ENCODE measurements at regions not wholly inside any gene's neighbourhood (a gene's known extent, or its start where the extent isn't known, plus 50 kb on each side); places are given as distances from the start of the nearest gene placed in this dataset.
A peak's percentile ranks its signal among the peaks of the same experiment; 100 is the strongest.

DNA sequence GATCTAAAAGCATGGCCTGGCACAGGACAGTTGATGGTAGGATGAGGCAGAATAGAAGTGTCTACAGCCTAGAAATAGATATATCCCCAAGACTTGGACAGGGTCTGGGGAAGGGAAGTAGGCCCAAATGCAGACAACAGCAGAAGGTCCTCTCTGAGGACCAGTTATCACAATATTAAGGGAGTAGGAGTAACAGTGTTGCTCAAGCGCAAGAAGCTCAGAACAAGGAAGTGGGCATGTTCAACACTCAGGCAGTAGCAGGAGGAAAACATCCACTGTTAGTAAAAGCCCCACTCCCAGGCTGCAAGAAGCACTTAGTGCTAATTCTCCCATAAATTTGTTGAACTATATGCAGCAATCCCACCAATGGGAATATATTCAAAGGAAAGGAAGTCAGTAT, 314.7 kb downstream of the METTL4 start:
- no peak for DNase-seq (ENCODE audit: insufficient read length, low spot score)
- TF ChIP-seq, protein P1, sequence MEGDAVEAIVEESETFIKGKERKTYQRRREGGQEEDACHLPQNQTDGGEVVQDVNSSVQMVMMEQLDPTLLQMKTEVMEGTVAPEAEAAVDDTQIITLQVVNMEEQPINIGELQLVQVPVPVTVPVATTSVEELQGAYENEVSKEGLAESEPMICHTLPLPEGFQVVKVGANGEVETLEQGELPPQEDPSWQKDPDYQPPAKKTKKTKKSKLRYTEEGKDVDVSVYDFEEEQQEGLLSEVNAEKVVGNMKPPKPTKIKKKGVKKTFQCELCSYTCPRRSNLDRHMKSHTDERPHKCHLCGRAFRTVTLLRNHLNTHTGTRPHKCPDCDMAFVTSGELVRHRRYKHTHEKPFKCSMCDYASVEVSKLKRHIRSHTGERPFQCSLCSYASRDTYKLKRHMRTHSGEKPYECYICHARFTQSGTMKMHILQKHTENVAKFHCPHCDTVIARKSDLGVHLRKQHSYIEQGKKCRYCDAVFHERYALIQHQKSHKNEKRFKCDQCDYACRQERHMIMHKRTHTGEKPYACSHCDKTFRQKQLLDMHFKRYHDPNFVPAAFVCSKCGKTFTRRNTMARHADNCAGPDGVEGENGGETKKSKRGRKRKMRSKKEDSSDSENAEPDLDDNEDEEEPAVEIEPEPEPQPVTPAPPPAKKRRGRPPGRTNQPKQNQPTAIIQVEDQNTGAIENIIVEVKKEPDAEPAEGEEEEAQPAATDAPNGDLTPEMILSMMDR (IDR thresholded peaks at IDR 0.05; ENCODE audit: insufficient read depth, missing control alignments): no peak
- no peak for FAIRE-seq

DNA sequence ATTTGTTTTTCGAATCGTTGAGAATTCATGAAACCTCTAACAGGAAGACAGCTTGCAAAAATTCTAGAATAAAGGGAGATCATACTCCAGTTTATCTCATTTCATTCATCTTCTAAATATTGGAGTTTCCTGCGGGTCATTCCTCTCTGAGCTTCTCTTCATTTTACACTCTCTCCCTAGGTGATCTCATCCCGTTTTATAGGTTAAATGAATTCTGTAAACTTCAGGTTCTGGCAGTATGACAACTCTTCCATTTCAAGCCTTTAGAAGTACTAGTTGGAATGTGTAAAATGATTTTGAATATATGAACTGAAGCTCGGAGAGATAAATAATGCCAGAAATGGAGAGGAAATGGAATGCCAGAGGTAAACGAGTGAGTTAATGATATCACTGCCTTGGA, 312.4 kb downstream of the METTL4 start:
- TF ChIP-seq, protein P1 (IDR thresholded peaks at IDR 0.05; ENCODE audit: insufficient read depth, missing control alignments): no peak

DNA sequence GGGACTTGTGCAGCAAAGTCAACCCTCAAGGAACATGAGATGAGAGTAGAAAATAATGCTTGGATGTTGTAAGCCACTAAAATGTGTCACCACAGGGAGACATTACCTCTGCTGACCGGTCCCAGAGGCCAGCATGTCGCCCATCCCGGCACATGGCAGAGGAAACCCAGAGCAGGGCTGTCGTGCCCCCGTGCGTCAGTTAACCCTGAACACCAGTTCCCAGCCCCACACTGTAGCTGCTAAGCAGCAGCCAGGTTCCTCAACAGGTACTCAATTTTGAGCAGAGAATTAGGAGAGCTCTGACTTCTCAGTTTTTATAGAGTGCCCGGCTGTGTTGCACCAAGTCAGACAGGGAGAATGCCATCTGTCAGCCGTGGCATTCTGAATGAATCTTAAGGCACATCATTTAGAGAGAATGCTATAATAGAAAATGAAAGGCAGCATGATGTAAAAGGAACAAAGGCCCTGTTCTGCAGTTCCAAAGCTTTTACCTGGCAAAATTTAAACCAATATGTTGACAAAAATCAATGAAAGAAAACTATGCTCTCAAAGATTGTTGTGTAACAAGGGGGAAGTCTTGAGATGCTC, 307.9 kb downstream of the METTL4 start:
- TF ChIP-seq, protein P1 (IDR thresholded peaks at IDR 0.05; ENCODE audit: insufficient read depth, missing control alignments): no peak
- DNase-seq (ENCODE audit: insufficient read length, low spot score) (no peak), FAIRE-seq (no peak)

More for the DNA sequence above, 312.4 kb downstream of the METTL4 start:
- DNase-seq (ENCODE audit: insufficient read length, low spot score): no peak
- no peak for FAIRE-seq

DNA sequence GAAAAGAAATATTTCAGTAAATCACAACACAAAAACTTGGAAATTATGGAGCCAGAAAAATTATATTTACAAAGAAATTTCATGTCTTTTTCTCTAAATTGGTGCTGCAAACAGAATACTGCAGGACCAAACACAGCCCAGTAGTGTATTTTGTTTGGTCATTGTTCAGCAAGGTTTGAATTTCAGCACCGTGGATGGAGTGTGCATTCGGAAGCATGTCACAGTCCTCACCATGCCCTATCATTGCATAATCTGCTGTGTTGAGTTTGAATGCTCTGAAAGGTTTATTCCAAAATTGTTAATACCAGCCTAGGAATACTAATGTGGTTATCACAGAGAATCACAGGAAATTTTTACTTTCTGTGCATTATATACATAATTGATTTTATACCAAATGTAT, 296.7 kb downstream of the METTL4 start:
- DNase-seq (ENCODE audit: insufficient read length, low spot score) (no peak), FAIRE-seq (no peak)
- TF ChIP-seq, protein P1 (IDR thresholded peaks at IDR 0.05; ENCODE audit: insufficient read depth, missing control alignments): no peak

DNA sequence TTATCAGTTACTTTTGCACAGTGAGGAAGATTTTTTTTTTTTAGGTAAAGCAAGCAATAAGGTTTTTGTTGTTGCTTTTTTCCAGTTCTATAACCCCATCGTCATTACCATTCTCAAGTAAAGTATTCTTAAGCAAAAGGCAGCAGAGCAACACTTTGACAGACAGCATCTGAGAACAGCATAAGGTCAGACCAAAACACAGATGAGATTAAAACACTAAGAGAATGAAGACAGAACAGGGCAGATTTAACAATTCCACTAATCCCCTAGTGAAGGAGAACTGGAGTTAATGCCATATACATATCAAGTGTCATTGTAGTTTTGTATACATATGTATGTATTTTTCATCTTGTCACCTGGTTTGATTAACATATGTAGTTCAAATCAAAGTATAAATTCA, 290.2 kb downstream of the METTL4 start:
- TF ChIP-seq, protein P1 (IDR thresholded peaks at IDR 0.05; ENCODE audit: insufficient read depth, missing control alignments): no peak
- FAIRE-seq (peak; percentile 84), DNase-seq (ENCODE audit: insufficient read length, low spot score) (no peak)

DNA sequence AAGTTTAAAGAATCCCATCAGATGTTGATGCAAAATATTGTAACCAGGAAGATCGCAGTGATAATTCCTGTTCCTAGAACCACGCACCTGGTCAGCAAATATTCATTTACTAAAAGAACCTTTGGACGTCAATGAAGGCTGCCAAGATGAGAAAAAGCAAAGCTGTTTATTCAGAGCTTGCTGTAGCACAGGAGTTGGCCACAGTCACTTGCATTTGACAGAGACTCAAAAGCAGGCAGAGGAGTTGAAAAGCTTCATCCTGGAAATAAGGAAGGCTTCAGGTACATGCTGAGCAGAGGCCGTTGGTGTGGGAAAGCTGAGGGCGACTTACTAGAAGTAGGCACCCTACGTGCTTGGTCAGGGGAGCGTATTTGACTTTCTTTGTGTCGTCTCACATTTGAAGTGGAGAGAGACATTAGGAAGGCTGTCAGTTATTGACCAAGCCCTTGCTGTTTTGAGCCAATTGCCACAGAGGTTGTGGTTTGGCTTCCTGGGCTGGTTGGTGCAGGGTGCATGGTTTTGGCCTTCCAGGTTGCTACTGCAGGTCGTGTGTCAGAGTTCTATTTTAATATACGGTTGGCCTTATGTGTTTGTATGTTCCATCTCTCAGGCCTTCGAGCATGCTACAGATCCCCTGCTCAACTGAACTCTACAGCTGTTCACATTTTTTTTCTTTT, 289.6 kb downstream of the METTL4 start:
- DNase-seq (ENCODE audit: insufficient read length, low spot score) (no peak), FAIRE-seq (no peak)
- TF ChIP-seq, protein P1 (IDR thresholded peaks at IDR 0.05; ENCODE audit: insufficient read depth, missing control alignments): no peak

Measured in D721Med (cell line).